Uterus (tissue), 2 donors: ENCODE measurements at regions not wholly inside any gene's neighbourhood (a gene's known extent, or its start where the extent isn't known, plus 50 kb on each side); places are given as distances from the start of the nearest gene placed in this dataset.

Source experiments
- CTCF ChIP-seq, 4 experiments: fragments of 200-600 bp in 2 of 4; fragments of 450-650 bp in 2 of 4; sonication (generic) in 2 of 4; IDR thresholded peaks; one replicate each; pipeline ENCODE4 v1.5.1; 2016 to 2019; ENCODE audit warnings: antibody characterized with exemption in 4 of 4, mild to moderate bottlenecking in 2 of 4, moderate library complexity in 1 of 4
- POLR2A ChIP-seq, 2 donors: fragments of 450-650 bp; IDR thresholded peaks; one replicate each; pipeline ENCODE4 v1.6.1; 2016; ENCODE audit warnings: antibody characterized with exemption in 2 of 2, mild to moderate bottlenecking in 1 of 2, moderate library complexity in 1 of 2

GRCh38 chr1:104468282-104468681, 718.6 kb downstream of the AMY1C start:
- TF ChIP-seq CTCF (IDR thresholded peaks at IDR 0.05) (no peak), POLR2A (IDR thresholded peaks at IDR 0.05) (no peak)
